ENCODE measurements at regions not wholly inside any gene's neighbourhood (a gene's known extent, or its start where the extent isn't known, plus 50 kb on each side); places are given as distances from the start of the nearest gene placed in this dataset.

DNA sequence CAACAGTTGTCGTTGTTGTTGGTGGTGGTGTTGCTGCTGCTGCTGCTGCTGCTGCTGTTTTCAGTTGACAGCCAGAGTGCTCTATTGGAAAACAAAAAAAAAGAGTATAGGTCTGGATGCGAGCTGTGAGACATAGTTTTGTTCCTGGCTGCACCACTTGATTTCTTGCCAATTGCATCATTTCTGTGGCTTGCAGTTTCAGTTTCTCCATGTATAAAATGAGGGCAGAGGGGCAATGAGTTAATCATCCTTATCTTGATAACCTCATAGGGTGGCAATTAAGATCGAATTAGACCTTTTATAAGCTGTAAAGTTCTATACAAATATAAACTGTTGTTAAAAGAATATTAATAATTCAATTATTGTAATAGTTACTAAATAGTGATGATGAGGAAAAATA, 156.7 kb downstream of the DMRTA2 start (continued):
- TF ChIP-seq, protein P1, sequence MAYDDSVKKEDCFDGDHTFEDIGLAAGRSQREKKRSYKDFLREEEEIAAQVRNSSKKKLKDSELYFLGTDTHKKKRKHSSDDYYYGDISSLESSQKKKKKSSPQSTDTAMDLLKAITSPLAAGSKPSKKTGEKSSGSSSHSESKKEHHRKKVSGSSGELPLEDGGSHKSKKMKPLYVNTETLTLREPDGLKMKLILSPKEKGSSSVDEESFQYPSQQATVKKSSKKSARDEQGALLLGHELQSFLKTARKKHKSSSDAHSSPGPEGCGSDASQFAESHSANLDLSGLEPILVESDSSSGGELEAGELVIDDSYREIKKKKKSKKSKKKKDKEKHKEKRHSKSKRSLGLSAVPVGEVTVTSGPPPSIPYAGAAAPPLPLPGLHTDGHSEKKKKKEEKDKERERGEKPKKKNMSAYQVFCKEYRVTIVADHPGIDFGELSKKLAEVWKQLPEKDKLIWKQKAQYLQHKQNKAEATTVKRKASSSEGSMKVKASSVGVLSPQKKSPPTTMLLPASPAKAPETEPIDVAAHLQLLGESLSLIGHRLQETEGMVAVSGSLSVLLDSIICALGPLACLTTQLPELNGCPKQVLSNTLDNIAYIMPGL (CRISPR knock-in tag; IDR thresholded peaks at IDR 0.05) = no peak
- TF ChIP-seq, protein P2, sequence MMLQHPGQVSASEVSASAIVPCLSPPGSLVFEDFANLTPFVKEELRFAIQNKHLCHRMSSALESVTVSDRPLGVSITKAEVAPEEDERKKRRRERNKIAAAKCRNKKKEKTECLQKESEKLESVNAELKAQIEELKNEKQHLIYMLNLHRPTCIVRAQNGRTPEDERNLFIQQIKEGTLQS (CRISPR knock-in tag; conservative IDR thresholded peaks at IDR 0.05) = no peak
- TF ChIP-seq ZNF317 (CRISPR knock-in tag; IDR thresholded peaks at IDR 0.05; ENCODE audit: borderline replicate concordance, low read depth) = no peak
- TF ChIP-seq, protein P3, sequence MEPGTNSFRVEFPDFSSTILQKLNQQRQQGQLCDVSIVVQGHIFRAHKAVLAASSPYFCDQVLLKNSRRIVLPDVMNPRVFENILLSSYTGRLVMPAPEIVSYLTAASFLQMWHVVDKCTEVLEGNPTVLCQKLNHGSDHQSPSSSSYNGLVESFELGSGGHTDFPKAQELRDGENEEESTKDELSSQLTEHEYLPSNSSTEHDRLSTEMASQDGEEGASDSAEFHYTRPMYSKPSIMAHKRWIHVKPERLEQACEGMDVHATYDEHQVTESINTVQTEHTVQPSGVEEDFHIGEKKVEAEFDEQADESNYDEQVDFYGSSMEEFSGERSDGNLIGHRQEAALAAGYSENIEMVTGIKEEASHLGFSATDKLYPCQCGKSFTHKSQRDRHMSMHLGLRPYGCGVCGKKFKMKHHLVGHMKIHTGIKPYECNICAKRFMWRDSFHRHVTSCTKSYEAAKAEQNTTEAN (CRISPR knock-in tag; IDR thresholded peaks at IDR 0.05) = no peak

DNA sequence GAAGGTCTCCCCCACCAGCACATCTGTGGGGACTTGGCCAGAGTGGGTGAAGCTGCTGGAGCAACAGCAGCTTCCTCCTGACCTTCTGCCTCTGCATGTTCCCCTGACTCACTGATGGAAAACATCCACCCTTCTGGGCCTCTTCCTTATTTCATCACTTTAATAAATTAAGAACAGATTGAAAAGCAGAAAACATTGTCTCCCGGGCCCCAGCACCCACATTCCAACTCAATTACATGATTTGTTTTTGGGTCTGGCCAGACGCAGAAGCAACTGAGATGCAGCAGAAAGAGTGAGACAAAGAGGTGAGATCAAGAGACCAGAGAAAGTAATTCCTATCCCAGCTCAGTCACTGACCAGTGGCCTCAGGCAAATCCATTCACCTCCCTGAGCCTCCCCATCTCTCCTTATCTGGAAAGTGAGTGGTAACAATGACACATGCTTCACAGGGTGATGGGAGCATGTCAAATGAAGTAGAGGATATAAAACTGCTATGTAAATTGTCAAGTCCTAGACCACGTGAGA, 157.1 kb downstream of the ELAVL4 start:
- Mint-ChIP-seq H3K27me3 (ENCODE audit: low read depth) (peaks cover 25% of the 10 kb centered on the region), H3K27ac (no peak overlapping the region), H3K4me3 (no peak overlapping the region), H3K9me3 (no peaks in the 10 kb centered on the region), H3K4me1 (peaks cover 5% of the 10 kb centered on the region), H3K36me3 (no peaks in the 10 kb centered on the region)
- DNase-seq (ENCODE audit: low spot score) = no peak
- ChIA-PET CTCF (no interaction called here), POLR2A (no interaction called here)
- no peak for TF ChIP-seq EMX1 (CRISPR knock-in tag; IDR thresholded peaks at IDR 0.05)
- TF ChIP-seq, protein P4, sequence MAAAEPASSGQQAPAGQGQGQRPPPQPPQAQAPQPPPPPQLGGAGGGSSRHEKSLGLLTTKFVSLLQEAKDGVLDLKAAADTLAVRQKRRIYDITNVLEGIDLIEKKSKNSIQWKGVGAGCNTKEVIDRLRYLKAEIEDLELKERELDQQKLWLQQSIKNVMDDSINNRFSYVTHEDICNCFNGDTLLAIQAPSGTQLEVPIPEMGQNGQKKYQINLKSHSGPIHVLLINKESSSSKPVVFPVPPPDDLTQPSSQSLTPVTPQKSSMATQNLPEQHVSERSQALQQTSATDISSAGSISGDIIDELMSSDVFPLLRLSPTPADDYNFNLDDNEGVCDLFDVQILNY (CRISPR knock-in tag; IDR thresholded peaks at IDR 0.05) = no peak
- no peak for TF ChIP-seq NR2C2 (CRISPR knock-in tag; IDR thresholded peaks at IDR 0.05)
- TF ChIP-seq, protein P5, sequence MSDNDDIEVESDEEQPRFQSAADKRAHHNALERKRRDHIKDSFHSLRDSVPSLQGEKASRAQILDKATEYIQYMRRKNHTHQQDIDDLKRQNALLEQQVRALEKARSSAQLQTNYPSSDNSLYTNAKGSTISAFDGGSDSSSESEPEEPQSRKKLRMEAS (CRISPR knock-in tag; IDR thresholded peaks at IDR 0.05) = no peak
- no peak for TF ChIP-seq KAT7 (CRISPR knock-in tag; IDR thresholded peaks at IDR 0.05; ENCODE audit: borderline replicate concordance)
- no peak for TF ChIP-seq SP1 (CRISPR knock-in tag; conservative IDR thresholded peaks at IDR 0.05)
- TF ChIP-seq, protein P6, sequence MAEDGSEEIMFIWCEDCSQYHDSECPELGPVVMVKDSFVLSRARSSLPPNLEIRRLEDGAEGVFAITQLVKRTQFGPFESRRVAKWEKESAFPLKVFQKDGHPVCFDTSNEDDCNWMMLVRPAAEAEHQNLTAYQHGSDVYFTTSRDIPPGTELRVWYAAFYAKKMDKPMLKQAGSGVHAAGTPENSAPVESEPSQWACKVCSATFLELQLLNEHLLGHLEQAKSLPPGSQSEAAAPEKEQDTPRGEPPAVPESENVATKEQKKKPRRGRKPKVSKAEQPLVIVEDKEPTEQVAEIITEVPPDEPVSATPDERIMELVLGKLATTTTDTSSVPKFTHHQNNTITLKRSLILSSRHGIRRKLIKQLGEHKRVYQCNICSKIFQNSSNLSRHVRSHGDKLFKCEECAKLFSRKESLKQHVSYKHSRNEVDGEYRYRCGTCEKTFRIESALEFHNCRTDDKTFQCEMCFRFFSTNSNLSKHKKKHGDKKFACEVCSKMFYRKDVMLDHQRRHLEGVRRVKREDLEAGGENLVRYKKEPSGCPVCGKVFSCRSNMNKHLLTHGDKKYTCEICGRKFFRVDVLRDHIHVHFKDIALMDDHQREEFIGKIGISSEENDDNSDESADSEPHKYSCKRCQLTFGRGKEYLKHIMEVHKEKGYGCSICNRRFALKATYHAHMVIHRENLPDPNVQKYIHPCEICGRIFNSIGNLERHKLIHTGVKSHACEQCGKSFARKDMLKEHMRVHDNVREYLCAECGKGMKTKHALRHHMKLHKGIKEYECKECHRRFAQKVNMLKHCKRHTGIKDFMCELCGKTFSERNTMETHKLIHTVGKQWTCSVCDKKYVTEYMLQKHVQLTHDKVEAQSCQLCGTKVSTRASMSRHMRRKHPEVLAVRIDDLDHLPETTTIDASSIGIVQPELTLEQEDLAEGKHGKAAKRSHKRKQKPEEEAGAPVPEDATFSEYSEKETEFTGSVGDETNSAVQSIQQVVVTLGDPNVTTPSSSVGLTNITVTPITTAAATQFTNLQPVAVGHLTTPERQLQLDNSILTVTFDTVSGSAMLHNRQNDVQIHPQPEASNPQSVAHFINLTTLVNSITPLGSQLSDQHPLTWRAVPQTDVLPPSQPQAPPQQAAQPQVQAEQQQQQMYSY (CRISPR knock-in tag; IDR thresholded peaks at IDR 0.05) = no peak
- no peak for TF ChIP-seq ZNF263 (CRISPR knock-in tag; IDR thresholded peaks at IDR 0.05; ENCODE audit: low read depth)
- no peak for ATAC-seq

DNA sequence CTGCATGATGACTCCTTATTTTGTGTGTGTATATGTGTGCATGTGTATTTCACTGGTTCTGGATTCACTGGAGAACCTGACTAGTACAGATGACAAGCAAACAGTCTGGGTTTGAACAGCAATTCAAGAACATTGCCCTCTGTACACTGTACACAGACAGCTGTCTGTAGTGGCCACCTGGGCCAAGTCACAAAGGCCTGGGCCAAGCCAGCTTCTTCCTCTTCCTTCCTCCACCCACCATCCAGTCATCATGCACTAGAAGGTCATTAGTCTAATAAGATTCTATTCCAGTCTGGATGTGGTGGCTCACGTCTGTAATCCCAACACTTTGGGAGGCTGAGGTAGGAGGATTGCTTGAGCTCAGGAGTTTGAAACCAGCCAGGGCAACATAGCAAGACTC, 155.9 kb downstream of the ELAVL4 start:
- Mint-ChIP-seq H3K27me3 (ENCODE audit: low read depth) (peaks cover 18% of the 10 kb centered on the region), H3K4me1 (peaks cover 2% of the 10 kb centered on the region; the same call in 1 of the 2 replicates), H3K27ac (no peak overlapping the region), H3K9me3 (no peaks in the 10 kb centered on the region), H3K36me3 (no peaks in the 10 kb centered on the region), H3K4me3 (no peak overlapping the region)
- no peak for DNase-seq (ENCODE audit: low spot score)
- ATAC-seq = no peak
- CTCF ChIA-PET = no interaction called here
- POLR2A ChIA-PET = no interaction called here
- TF ChIP-seq GRHL2 (CRISPR knock-in tag; IDR thresholded peaks at IDR 0.05; ENCODE audit: insufficient replicate concordance, severe bottlenecking) = no peak
- TF ChIP-seq TP53 (CRISPR knock-in tag; IDR thresholded peaks at IDR 0.05) = no peak
- TF ChIP-seq HMGA2 (CRISPR knock-in tag; IDR thresholded peaks at IDR 0.05) = no peak
- TF ChIP-seq, protein P7, sequence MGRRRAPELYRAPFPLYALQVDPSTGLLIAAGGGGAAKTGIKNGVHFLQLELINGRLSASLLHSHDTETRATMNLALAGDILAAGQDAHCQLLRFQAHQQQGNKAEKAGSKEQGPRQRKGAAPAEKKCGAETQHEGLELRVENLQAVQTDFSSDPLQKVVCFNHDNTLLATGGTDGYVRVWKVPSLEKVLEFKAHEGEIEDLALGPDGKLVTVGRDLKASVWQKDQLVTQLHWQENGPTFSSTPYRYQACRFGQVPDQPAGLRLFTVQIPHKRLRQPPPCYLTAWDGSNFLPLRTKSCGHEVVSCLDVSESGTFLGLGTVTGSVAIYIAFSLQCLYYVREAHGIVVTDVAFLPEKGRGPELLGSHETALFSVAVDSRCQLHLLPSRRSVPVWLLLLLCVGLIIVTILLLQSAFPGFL (CRISPR knock-in tag; IDR thresholded peaks at IDR 0.05; ENCODE audit: borderline replicate concordance) = no peak
- TF ChIP-seq, protein P8, sequence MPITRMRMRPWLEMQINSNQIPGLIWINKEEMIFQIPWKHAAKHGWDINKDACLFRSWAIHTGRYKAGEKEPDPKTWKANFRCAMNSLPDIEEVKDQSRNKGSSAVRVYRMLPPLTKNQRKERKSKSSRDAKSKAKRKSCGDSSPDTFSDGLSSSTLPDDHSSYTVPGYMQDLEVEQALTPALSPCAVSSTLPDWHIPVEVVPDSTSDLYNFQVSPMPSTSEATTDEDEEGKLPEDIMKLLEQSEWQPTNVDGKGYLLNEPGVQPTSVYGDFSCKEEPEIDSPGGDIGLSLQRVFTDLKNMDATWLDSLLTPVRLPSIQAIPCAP (CRISPR knock-in tag; IDR thresholded peaks at IDR 0.05) = no peak
- TF ChIP-seq, protein P9, sequence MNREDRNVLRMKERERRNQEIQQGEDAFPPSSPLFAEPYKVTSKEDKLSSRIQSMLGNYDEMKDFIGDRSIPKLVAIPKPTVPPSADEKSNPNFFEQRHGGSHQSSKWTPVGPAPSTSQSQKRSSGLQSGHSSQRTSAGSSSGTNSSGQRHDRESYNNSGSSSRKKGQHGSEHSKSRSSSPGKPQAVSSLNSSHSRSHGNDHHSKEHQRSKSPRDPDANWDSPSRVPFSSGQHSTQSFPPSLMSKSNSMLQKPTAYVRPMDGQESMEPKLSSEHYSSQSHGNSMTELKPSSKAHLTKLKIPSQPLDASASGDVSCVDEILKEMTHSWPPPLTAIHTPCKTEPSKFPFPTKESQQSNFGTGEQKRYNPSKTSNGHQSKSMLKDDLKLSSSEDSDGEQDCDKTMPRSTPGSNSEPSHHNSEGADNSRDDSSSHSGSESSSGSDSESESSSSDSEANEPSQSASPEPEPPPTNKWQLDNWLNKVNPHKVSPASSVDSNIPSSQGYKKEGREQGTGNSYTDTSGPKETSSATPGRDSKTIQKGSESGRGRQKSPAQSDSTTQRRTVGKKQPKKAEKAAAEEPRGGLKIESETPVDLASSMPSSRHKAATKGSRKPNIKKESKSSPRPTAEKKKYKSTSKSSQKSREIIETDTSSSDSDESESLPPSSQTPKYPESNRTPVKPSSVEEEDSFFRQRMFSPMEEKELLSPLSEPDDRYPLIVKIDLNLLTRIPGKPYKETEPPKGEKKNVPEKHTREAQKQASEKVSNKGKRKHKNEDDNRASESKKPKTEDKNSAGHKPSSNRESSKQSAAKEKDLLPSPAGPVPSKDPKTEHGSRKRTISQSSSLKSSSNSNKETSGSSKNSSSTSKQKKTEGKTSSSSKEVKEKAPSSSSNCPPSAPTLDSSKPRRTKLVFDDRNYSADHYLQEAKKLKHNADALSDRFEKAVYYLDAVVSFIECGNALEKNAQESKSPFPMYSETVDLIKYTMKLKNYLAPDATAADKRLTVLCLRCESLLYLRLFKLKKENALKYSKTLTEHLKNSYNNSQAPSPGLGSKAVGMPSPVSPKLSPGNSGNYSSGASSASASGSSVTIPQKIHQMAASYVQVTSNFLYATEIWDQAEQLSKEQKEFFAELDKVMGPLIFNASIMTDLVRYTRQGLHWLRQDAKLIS (CRISPR knock-in tag; IDR thresholded peaks at IDR 0.05; ENCODE audit: borderline replicate concordance) = no peak

Data from WTC11 (cell line).